GM12878 (cell line): ENCODE measurements at regions not wholly inside any gene's neighbourhood (a gene's known extent, or its start where the extent isn't known, plus 50 kb on each side); places are given as distances from the start of the nearest gene placed in this dataset.

Source experiments
- ATAC-seq: fragments of 200-7000 bp; cut with Tn5 transposase; 3 replicates; pipeline ENCODE4 v1.9.1; 2020; ENCODE audit warnings: mild to moderate bottlenecking, moderate library complexity
- BruUV-seq: library from RNA; stranded (reverse); fragments of 400-500 nt; replicated peaks from 2 replicates; lab custom pipeline; 2021; lab: Mats Ljungman, UMichigan
- CTCF ChIA-PET: fragments of 300-600 bp; sonication (Branson Sonifier 250); formaldehyde crosslinking; extraction: SDS; loops from one replicate; lab custom pipeline; 2021; ENCODE audit warnings: inconsistent platforms; lab: Yijun Ruan, JAX
- POLR2A ChIA-PET: fragments of 350-600 bp; formaldehyde crosslinking; extraction: SDS; loops from one replicate; lab custom pipeline; 2021; ENCODE audit warnings: inconsistent platforms; lab: Charles Lee
- RAD21 ChIA-PET: fragments of 300-600 bp; sonication (Branson Sonifier 250); formaldehyde crosslinking; loops from one replicate; lab custom pipeline; 2023; ENCODE audit warnings: antibody characterized with exemption; ENCODE audit not compliant: unreplicated experiment; lab: Charles Lee
- SMC1A ChIA-PET: fragments of 300-600 bp; sonication (Branson Sonifier 250); formaldehyde crosslinking; loops from one replicate; lab custom pipeline; 2023; ENCODE audit not compliant: unreplicated experiment, uncharacterized antibody; lab: Charles Lee
- DNase-seq: peaks from one replicate; pipeline ENCODE4 v3.0.0-alpha.2; 2011; ENCODE audit warnings: low read depth, low spot score
- FAIRE-seq: peaks from 3 replicates; lab custom pipeline; 2011; peaks lifted over from hg19 to GRCh38; lab: Jason Lieb, UNC
- H2AFZ ChIP-seq: 2 replicates; pipeline ENCODE4 v1.6.0; 2011; ENCODE audit warnings: low read depth, low read length, control low read depth; ENCODE audit not compliant: control insufficient read depth
- H3K27ac ChIP-seq: 2 replicates; pipeline ENCODE4 v1.5.1; 2011; ENCODE audit warnings: control low read depth; ENCODE audit not compliant: control insufficient read depth, insufficient read depth
- H3K27me3 ChIP-seq, 2 experiments: replicated peaks in 1 of 2; 2 replicates each; pipeline versions ENCODE4 v1.6.0 to v1.6.1; 2011; ENCODE audit warnings: low read length in 1 of 2; ENCODE audit not compliant: control insufficient read depth in 2 of 2, insufficient read depth in 2 of 2
- H3K36me3 ChIP-seq, 2 experiments: 2 replicates each; pipeline ENCODE4 v1.5.1; 2011; ENCODE audit warnings: low read length in 1 of 2; ENCODE audit not compliant: control insufficient read depth in 2 of 2, insufficient read depth in 2 of 2
- H3K4me1 ChIP-seq: 2 replicates; pipeline ENCODE4 v1.6.1; 2011; ENCODE audit warnings: mild to moderate bottlenecking, low read length, moderate library complexity, mixed read lengths; ENCODE audit not compliant: control insufficient read depth, insufficient read depth
- H3K4me2 ChIP-seq: 2 replicates; pipeline ENCODE4 v1.6.0; 2011; ENCODE audit warnings: control low read depth; ENCODE audit not compliant: control insufficient read depth, insufficient read depth
- H3K4me3 ChIP-seq: fragments of 200-600 bp; sonication (generic); 2 replicates; pipeline ENCODE4 v1.5.1; 2016
- H3K79me2 ChIP-seq: 2 replicates; pipeline ENCODE4 v1.6.0; 2011; ENCODE audit warnings: low read length; ENCODE audit not compliant: control insufficient read depth, insufficient read depth
- H3K9ac ChIP-seq: 2 replicates; pipeline ENCODE4 v1.8.0; 2011; ENCODE audit warnings: low read length, control low read depth, mixed read lengths; ENCODE audit not compliant: control insufficient read depth, insufficient read depth
- H3K9me3 ChIP-seq: replicated peaks from 3 replicates; pipeline ENCODE4 v1.5.1; 2011; ENCODE audit warnings: mild to moderate bottlenecking, low read length; ENCODE audit not compliant: control insufficient read depth, insufficient read depth
- H4K20me1 ChIP-seq: 2 replicates; pipeline ENCODE4 v1.6.0; 2011; ENCODE audit not compliant: control insufficient read depth, insufficient read depth
- ASH2L ChIP-seq: fragments of 300-600, 200-600 bp; sonication (generic); IDR thresholded peaks from 2 replicates; pipeline ENCODE4 v1.6.1; 2017; ENCODE audit warnings: low read depth, mild to moderate bottlenecking, borderline replicate concordance
- BCL11A ChIP-seq: IDR thresholded peaks from 2 replicates; pipeline ENCODE4 v1.6.1; 2011; ENCODE audit warnings: low read depth, low read length
- CBX5 ChIP-seq: sonication (generic); IDR thresholded peaks from 2 replicates; pipeline ENCODE4 v1.6.1; 2016; ENCODE audit warnings: low read depth, moderate library complexity, mild to moderate bottlenecking, inconsistent platforms
- EP300 ChIP-seq, 2 experiments: fragments of 150-350 bp in 1 of 2; IDR thresholded peaks; 2 replicates each; pipeline ENCODE4 v1.6.1; 2011 to 2012; ENCODE audit warnings: low read depth in 2 of 2, low read length in 2 of 2, borderline replicate concordance in 1 of 2, improper control_type of control experiment in 1 of 2, inconsistent platforms in 1 of 2; ENCODE audit not compliant: control insufficient read depth in 1 of 2
- HCFC1 ChIP-seq: fragments of 150-350 bp; IDR thresholded peaks from 2 replicates; pipeline ENCODE4 v1.6.1; 2014; ENCODE audit warnings: low read length
- IKZF1 ChIP-seq: fragments of 450-650 bp; conservative IDR thresholded peaks from 2 replicates; pipeline ENCODE4 v1.6.1; 2017; ENCODE audit warnings: antibody characterized with exemption, mild to moderate bottlenecking
- KAT2A ChIP-seq: conservative IDR thresholded peaks from 2 replicates; pipeline ENCODE4 v1.6.1; 2011; ENCODE audit warnings: low read depth, low read length; ENCODE audit not compliant: control insufficient read depth
- NFXL1 ChIP-seq: fragments of 450-650 bp; IDR thresholded peaks from 2 replicates; pipeline ENCODE4 v1.6.1; 2017; ENCODE audit warnings: antibody characterized with exemption, mild to moderate bottlenecking, borderline replicate concordance
- RAD21 ChIP-seq: IDR thresholded peaks from 2 replicates; pipeline ENCODE4 v1.6.1; 2011; ENCODE audit warnings: mild to moderate bottlenecking, low read depth, low read length, moderate library complexity; ENCODE audit not compliant: insufficient read depth
- SMARCA5 ChIP-seq: fragments of 450-650 bp; IDR thresholded peaks from 2 replicates; pipeline ENCODE4 v1.6.1; 2017; ENCODE audit warnings: mild to moderate bottlenecking
- SP1 ChIP-seq: IDR thresholded peaks from one replicate; pipeline ENCODE4 v1.6.1; 2011; ENCODE audit warnings: low read depth, low read length
- TCF12 ChIP-seq: IDR thresholded peaks from 2 replicates; pipeline ENCODE4 v1.6.1; 2011; ENCODE audit warnings: low read depth, mild to moderate bottlenecking, low read length
- ZNF384 ChIP-seq: IDR thresholded peaks from 2 replicates; pipeline ENCODE4 v1.6.1; 2012; ENCODE audit warnings: low read depth, mild to moderate bottlenecking, low read length, improper control_type of control experiment, borderline replicate concordance
- WGBS: methylation state at CpG from one replicate; pipeline ENCODE4 v1.1.6; 2016; ENCODE audit warnings: low lambda C conversion rate; ENCODE audit not compliant: insufficient replicate concordance, insufficient coverage; ENCODE audit errors: missing lambda C conversion rate; 5-methylcytosine and 5-hydroxymethylcytosine counted together
- in situ Hi-C: fragments of 300-500 bp; cut with MboI; formaldehyde crosslinking; loops from 9 replicates; pipeline ENCODE4 v1.14.3; 2018; ENCODE audit warnings: mixed read lengths
- intact Hi-C: fragments of 100-400 bp; cut with micrococcal nuclease; formaldehyde crosslinking; loops from one replicate; pipeline ENCODE4 v1.14.2; 2022; ENCODE audit not compliant: unreplicated experiment
- TF ChIP-seq, protein P1 (sequence below): IDR thresholded peaks from 2 replicates; pipeline ENCODE4 v1.6.1; 2012; ENCODE audit warnings: low read depth, low read length, improper control_type of control experiment
- TF ChIP-seq, protein P2 (sequence below): fragments of 450-650 bp; IDR thresholded peaks from 2 replicates; pipeline ENCODE4 v1.6.1; 2017; ENCODE audit warnings: borderline replicate concordance
- TF ChIP-seq, protein P3 (sequence below): IDR thresholded peaks from 2 replicates; pipeline ENCODE4 v1.6.1; 2012; ENCODE audit warnings: low read depth, low read length, improper control_type of control experiment
- TF ChIP-seq, protein P4 (sequence below): IDR thresholded peaks from 2 replicates; pipeline ENCODE4 v1.6.1; 2012; ENCODE audit warnings: low read depth, low read length, improper control_type of control experiment

DNA sequence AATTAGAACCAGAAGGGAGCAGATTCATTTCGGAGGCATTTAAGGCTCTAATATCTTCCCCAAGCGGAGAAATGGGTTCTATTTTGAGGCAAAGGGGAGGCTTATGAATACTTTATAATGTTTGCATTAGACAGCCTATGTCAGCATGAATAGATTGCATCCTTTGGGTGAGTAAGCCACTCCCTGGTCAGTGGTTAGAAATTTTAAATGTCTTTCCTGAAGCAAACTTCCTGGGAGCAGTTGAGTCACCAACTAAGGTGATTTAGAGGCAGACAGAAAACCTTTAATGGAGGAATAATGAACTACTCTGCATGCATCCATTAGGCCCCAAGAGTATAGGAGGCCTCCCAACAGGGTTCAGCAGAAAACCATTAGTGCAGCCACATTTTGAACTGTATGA lies 204.9 kb downstream of the ELAVL2 start (continued):
- TF ChIP-seq, protein P1, sequence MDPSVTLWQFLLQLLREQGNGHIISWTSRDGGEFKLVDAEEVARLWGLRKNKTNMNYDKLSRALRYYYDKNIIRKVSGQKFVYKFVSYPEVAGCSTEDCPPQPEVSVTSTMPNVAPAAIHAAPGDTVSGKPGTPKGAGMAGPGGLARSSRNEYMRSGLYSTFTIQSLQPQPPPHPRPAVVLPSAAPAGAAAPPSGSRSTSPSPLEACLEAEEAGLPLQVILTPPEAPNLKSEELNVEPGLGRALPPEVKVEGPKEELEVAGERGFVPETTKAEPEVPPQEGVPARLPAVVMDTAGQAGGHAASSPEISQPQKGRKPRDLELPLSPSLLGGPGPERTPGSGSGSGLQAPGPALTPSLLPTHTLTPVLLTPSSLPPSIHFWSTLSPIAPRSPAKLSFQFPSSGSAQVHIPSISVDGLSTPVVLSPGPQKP = no peak
- TF ChIP-seq BCL11A (no peak), CBX5 (no peak), RAD21 (no peak), TCF12 (no peak), KAT2A (no peak), ZNF384 (no peak), SP1 (no peak), HCFC1 (no peak), NFXL1 (no peak), SMARCA5 (no peak)

DNA sequence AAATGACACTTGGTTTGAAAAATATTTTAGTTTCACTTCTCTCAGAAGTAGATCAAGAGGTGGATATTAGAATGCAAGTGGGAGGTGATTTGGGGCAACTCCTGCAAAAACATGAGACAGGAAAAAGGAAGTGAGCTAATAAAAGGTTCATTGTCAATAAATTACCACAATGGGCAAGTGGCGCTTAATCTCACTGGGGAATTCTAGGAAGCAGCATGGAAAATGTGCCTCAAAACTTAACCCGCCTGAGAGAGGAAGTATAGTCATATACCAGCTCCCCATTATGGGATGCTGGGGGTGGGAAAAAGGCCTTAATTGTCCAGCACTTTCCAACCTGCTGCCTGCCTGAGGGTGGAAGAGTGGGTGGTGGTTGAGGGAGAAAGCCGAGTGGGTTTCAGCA lies 204.1 kb downstream of the ELAVL2 start:
- 52% methylated on average over 3 of the region's 3 CpGs for WGBS
- CTCF ChIA-PET = interaction anchor here (0.6 to 1.6 kb wide), 3 partner anchors 20 to 954 kb away, joined by 3 to 4 read pairs (median 3); no protein-coding TSS in a partner anchor
- Histone ChIP-seq H3K79me2 (no peaks in the 10 kb centered on the region), H3K9me3 (no peaks in the 10 kb centered on the region), H2AFZ (no peak overlapping the region), H3K4me1 (no peaks in the 10 kb centered on the region), H3K27ac (no peak overlapping the region), H3K27me3 (no peaks in the 10 kb centered on the region), H3K4me3 (no peak overlapping the region), H4K20me1 (no peaks in the 10 kb centered on the region), H3K36me3 (no peaks in the 10 kb centered on the region), H3K9ac (no peak overlapping the region), H3K4me2 (no peak overlapping the region)
- no peak for DNase-seq
- TF ChIP-seq, protein P2, sequence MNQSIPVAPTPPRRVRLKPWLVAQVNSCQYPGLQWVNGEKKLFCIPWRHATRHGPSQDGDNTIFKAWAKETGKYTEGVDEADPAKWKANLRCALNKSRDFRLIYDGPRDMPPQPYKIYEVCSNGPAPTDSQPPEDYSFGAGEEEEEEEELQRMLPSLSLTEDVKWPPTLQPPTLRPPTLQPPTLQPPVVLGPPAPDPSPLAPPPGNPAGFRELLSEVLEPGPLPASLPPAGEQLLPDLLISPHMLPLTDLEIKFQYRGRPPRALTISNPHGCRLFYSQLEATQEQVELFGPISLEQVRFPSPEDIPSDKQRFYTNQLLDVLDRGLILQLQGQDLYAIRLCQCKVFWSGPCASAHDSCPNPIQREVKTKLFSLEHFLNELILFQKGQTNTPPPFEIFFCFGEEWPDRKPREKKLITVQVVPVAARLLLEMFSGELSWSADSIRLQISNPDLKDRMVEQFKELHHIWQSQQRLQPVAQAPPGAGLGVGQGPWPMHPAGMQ = no peak
- TF ChIP-seq, protein P3, sequence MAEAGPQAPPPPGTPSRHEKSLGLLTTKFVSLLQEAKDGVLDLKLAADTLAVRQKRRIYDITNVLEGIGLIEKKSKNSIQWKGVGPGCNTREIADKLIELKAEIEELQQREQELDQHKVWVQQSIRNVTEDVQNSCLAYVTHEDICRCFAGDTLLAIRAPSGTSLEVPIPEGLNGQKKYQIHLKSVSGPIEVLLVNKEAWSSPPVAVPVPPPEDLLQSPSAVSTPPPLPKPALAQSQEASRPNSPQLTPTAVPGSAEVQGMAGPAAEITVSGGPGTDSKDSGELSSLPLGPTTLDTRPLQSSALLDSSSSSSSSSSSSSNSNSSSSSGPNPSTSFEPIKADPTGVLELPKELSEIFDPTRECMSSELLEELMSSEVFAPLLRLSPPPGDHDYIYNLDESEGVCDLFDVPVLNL = no peak
- TF ChIP-seq IKZF1 (peak; percentile 34; the same call in 1 of the 2 replicates), EP300 (IDR thresholded peaks at IDR 0.05; ENCODE audit: borderline replicate concordance in 1 of 2, control insufficient read depth in 1 of 2, low read depth in 2 of 2, low read length in 2 of 2) (no peak), ASH2L (no peak)
- TF ChIP-seq, protein P4, sequence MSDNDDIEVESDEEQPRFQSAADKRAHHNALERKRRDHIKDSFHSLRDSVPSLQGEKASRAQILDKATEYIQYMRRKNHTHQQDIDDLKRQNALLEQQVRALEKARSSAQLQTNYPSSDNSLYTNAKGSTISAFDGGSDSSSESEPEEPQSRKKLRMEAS = no peak
- RAD21 ChIA-PET = interaction anchor here (2.5 kb wide), 1 partner anchor 78 kb away, joined by 8 read pairs; no protein-coding TSS in a partner anchor
- intact Hi-C loops (no loop called here), in situ Hi-C loops (no loop called here)
- ATAC-seq = no peak
- no TSS peak for BruUV-seq
- SMC1A ChIA-PET = interaction anchor here (1.0 to 1.3 kb wide), 2 partner anchors 42 to 80 kb away, joined by 3 read pairs; no protein-coding TSS in a partner anchor
- no peak for FAIRE-seq
- POLR2A ChIA-PET = no interaction called here
